GM06990 (cell line): ENCODE measurements at regions not wholly inside any gene's neighbourhood (a gene's known extent, or its start where the extent isn't known, plus 50 kb on each side); places are given as distances from the start of the nearest gene placed in this dataset.

Experiments used
- DNase-seq: peaks from one replicate; pipeline ENCODE4 v3.0.0-alpha.2; 2011; ENCODE audit not compliant: insufficient read length; ENCODE audit errors: extremely low read depth
- H3K27me3 ChIP-seq: replicated peaks from 2 replicates; pipeline ENCODE4 v1.6.0; 2011; ENCODE audit warnings: low read length; ENCODE audit not compliant: control insufficient read depth, insufficient read depth
- H3K36me3 ChIP-seq: 2 replicates; pipeline ENCODE4 v1.5.1; 2011; ENCODE audit warnings: low read length; ENCODE audit not compliant: control insufficient read depth, insufficient read depth
- H3K4me3 ChIP-seq: replicated peaks from 2 replicates; pipeline ENCODE4 v1.5.1; 2011; ENCODE audit warnings: low read depth, mild to moderate bottlenecking, control low read depth, low read length
- CTCF ChIP-seq: IDR thresholded peaks from 2 replicates; pipeline ENCODE4 v1.5.1; 2011; ENCODE audit warnings: low read length, control low read depth, mild to moderate bottlenecking, inconsistent platforms; ENCODE audit not compliant: insufficient read depth, poor library complexity, severe bottlenecking

- H3K36me3 ChIP-seq, result no peaks in the 10 kb centered on the region
- no peak for DNase-seq
- no peak for TF ChIP-seq CTCF
- no peak overlapping the region for H3K4me3 ChIP-seq
- H3K27me3 ChIP-seq, result no peaks in the 10 kb centered on the region
Observed at GRCh38 chr1:221204055-221204833, 325.0 kb downstream of the HLX start.

- no peak for TF ChIP-seq CTCF
- no peak overlapping the region for H3K4me3 ChIP-seq
Observed at GRCh38 chr1:221206076-221206475, 326.8 kb downstream of the HLX start.

GRCh38 chr1:221212926-221213325 lies 333.7 kb downstream of the HLX start:
- no peaks in the 10 kb centered on the region for H3K36me3 ChIP-seq
- TF ChIP-seq CTCF, result no peak
- no peaks in the 10 kb centered on the region for H3K27me3 ChIP-seq
- no peak for DNase-seq
- H3K4me3 ChIP-seq, result no peak overlapping the region

More at GRCh38 chr1:221206076-221206475, 326.8 kb downstream of the HLX start:
- DNase-seq, result no peak
- Histone ChIP-seq H3K36me3 (no peaks in the 10 kb centered on the region), H3K27me3 (no peaks in the 10 kb centered on the region)

GRCh38 chr1:221217029-221217428 lies 337.8 kb downstream of the HLX start:
- no peak for DNase-seq
- Histone ChIP-seq H3K36me3 (no peaks in the 10 kb centered on the region), H3K4me3 (no peak overlapping the region), H3K27me3 (no peaks in the 10 kb centered on the region)
- no peak for TF ChIP-seq CTCF

- no peaks in the 10 kb centered on the region; the same call in 1 of the 2 replicates for H3K27me3 ChIP-seq
- no peak for TF ChIP-seq CTCF
- no peak overlapping the region for H3K4me3 ChIP-seq
- no peaks in the 10 kb centered on the region for H3K36me3 ChIP-seq
- no peak for DNase-seq
Observed at GRCh38 chr1:221223281-221223680, 344.0 kb downstream of the HLX start.
